ENCODE measurements at regions not wholly inside any gene's neighbourhood (a gene's known extent, or its start where the extent isn't known, plus 50 kb on each side); places are given as distances from the start of the nearest gene placed in this dataset.

DNA sequence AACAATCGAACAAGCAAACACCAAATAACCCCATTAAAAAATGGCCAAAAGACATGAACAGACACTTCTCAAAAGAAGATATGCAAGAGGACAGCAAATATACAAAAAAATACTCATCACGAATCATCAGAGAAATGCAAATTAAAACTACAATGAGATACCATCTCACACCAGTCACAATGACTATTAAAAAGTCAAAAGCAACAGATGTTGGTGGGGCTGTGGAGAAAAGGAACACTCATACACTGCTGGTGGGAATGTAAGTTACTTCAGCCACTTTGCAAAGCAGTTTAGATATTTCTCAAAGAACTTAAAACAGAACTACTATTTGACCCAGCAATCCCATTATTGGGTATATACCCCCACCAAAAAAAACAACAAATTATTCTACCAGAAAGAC lies 51.3 kb upstream of the FLI1 start:
- CTCF ChIA-PET, result no interaction called here
- no peak for DNase-seq
- H3K27ac Mint-ChIP-seq, result no peak overlapping the region
- H3K9me3 Mint-ChIP-seq, result no peaks in the 10 kb centered on the region
- intact Hi-C loops (cut with micrococcal nuclease), result no loop called here
- H3K27me3 Mint-ChIP-seq (ENCODE audit: low read depth), result no peaks in the 10 kb centered on the region
- peaks cover 16% of the 10 kb centered on the region for H3K4me1 Mint-ChIP-seq (ENCODE audit: low read depth)
- H3K36me3 Mint-ChIP-seq (ENCODE audit: low read depth), result no peaks in the 10 kb centered on the region
- H3K4me3 Mint-ChIP-seq, result no peak overlapping the region

DNA sequence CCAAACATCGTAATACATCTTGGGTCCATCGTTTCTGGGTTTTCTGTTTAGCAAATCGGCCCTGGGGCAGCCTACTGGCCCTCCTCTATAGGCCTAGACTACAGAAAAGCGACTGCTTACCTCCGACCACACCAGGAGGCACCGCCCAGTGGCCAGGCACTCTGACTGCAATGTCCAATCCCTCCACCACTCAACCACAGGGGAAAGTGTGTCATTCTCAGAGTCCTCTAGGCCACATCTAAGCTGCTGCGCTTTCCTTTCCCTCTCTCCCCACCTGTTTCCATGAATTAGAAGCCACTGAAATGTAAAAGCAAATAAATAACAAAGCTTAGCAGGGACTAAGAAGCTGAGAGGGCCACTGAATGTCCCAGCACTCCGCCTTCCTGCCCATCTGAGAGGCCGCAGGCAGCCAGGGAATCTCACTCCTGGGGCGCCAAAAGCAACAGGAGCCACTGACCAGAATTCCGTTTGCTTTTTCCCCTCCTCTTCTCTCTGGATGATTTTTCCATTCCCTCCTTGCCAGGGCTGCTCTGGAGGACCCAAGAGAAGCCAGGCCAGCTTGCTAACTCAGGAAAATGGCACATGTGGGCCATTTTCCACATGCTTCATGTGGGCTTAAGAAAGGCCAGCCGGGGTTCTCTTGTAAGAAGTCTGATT lies 50.1 kb upstream of the FLI1 start:
- intact Hi-C loops (cut with micrococcal nuclease), result loop anchor here (2.0 kb wide), 1 partner anchor 17 kb away; no protein-coding TSS in a partner anchor
- no peak for DNase-seq
- H3K27ac Mint-ChIP-seq, result no peak overlapping the region
- peaks cover 16% of the 10 kb centered on the region for H3K4me1 Mint-ChIP-seq (ENCODE audit: low read depth)
- H3K36me3 Mint-ChIP-seq (ENCODE audit: low read depth), result no peaks in the 10 kb centered on the region
- H3K27me3 Mint-ChIP-seq (ENCODE audit: low read depth), result no peaks in the 10 kb centered on the region
- H3K9me3 Mint-ChIP-seq, result no peaks in the 10 kb centered on the region
- H3K4me3 Mint-ChIP-seq, result no peak overlapping the region
- CTCF ChIA-PET, result no interaction called here
